ENCODE measurements at regions not wholly inside any gene's neighbourhood (a gene's known extent, or its start where the extent isn't known, plus 50 kb on each side); places are given as distances from the start of the nearest gene placed in this dataset. TPM values are rescaled to one million over a fixed set of nuclear protein-coding genes. Genes with fewer than 3 reads are reported as not detected.
"Not testable (repeated sequence)": the region's sequence is repeated elsewhere in the genome, so short reads cannot be mapped to it uniquely, and the experiment has no call there.

DNA sequence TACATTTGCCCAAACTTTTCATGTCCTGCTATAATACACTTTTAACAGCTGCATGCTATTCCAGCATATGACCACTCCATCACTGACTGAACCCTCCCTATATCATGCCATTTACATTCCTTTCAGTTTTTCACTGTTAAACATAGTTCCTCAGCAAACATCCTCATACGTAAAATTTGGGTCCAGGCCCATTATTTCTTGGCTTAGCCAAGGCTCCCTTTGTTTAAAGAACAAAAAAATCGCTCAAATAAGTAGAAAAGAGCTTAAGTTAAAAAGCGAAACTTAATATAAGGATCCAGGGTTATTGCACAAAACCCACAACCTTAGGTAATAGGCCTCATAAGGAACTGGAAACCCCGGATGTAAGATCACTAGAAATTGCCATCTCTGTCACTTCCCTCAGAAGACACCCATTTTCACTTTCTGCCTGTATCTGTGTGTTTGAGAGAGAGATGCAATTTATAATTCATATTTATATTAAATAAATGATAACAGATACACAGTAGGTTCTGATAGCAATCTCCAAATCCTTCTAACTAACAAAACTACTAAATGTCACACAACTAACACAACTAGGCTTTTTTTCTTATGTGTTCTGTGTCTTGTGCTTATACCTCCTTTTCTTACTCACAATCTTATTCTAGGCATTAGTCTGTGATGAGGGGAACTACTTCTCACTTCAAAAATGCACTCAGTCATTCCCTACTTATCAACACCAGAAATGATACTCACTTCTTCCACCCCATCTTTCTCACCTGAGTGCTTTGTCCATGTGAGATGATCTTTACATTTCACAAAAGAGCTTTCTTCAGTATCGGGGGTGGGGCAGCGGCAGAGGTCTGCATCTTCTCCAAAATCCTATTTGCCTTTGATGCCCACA, 59.9 kb upstream of the FAM241A start:
- ATAC-seq: no peak
- CTCF ChIA-PET: no interaction called here
- H3K27me3 Mint-ChIP-seq: peaks cover 4% of the 10 kb centered on the region

DNA sequence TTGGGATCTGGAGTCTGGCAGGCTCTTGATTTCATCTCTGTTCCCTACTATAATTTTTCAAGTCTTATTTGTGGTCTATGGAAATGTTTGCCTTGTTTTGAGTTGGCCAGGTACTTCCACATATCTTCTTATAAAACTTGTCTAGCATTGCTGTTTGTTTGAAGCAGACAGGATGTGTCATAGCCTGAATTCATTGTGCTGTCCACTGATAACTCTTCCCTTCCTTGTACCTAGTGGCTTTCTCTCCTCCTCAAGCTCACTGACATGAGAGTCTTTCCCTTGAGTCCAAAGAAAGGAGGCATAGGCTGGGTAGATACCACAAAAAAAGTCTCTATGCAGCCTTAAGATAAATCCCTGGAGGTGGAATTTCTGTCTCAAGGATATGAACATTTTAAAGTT, 59.2 kb upstream of the FAM241A start:
- no peaks in the 10 kb centered on the region for H3K36me3 Mint-ChIP-seq (ENCODE audit: low read depth)
- H3K27ac Mint-ChIP-seq: no peak overlapping the region
- DNase-seq (no peak), ATAC-seq (no peak)
- no peaks in the 10 kb centered on the region for H3K4me1 Mint-ChIP-seq
- H3K9me3 Mint-ChIP-seq (ENCODE audit: low read depth): no peaks in the 10 kb centered on the region
- H3K4me3 Mint-ChIP-seq: no peak overlapping the region
- H3K27me3 Mint-ChIP-seq: peaks cover 4% of the 10 kb centered on the region
- intact Hi-C loops (cut with DNase I, micrococcal nuclease): no loop called here
- ChIA-PET POLR2A (no interaction called here), CTCF (no interaction called here)

More for the DNA sequence above, 59.9 kb upstream of the FAM241A start:
- Mint-ChIP-seq H3K4me1 (no peaks in the 10 kb centered on the region), H3K36me3 (ENCODE audit: low read depth) (no peaks in the 10 kb centered on the region), H3K9me3 (ENCODE audit: low read depth) (no peaks in the 10 kb centered on the region), H3K27ac (no peak overlapping the region), H3K4me3 (no peak overlapping the region)
- intact Hi-C loops (cut with DNase I, micrococcal nuclease): no loop called here
- no peak for DNase-seq
- POLR2A ChIA-PET: no interaction called here

DNA sequence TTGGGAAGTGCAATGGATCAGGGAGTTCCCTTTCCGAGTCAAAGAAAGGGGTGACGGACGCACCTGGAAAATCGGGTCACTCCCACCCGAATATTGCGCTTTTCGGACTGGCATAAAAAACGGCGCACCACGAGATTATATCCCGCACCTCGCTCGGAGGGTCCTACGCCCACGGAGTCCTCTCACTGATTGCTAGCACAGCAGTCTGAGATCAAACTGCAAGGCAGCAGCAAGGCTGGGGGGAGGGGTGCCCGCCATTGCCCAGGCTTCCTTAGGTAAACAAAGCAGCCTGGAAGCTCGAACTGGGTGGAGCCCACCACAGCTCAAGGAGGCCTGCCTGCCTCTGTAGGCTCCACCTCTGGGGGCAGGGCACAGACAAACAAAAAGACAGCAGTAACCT, 58.6 kb upstream of the FAM241A start:
- H3K9me3 Mint-ChIP-seq (ENCODE audit: low read depth); H3K4me1 Mint-ChIP-seq; CTCF ChIA-PET; H3K27ac Mint-ChIP-seq; H3K27me3 Mint-ChIP-seq; DNase-seq; POLR2A ChIA-PET; intact Hi-C loops (cut with DNase I, micrococcal nuclease); ATAC-seq; H3K36me3 Mint-ChIP-seq (ENCODE audit: low read depth); H3K4me3 Mint-ChIP-seq: not testable (repeated sequence)

DNA sequence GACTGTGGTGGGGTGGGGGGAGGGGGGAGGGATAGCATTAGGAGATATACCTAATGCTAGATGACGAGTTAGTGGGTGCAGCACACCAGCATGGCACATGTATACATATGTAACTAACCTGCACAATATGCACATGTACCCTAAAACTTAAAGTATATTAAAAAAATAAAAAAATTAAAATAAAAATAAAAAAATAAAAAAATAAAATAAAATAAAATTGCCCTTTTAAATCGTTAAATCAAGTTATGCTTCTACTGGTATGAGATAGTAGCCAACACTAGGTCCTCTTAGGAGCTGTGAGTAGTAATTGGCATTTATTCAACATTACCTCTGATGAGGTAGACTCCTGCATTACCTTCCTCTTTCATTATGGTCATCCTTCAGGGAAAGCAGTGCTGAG, 52.9 kb upstream of the FAM241A start:
- POLR2A ChIA-PET; H3K36me3 Mint-ChIP-seq (ENCODE audit: low read depth); H3K4me1 Mint-ChIP-seq; H3K4me3 Mint-ChIP-seq; H3K27me3 Mint-ChIP-seq; ATAC-seq; H3K27ac Mint-ChIP-seq; DNase-seq; H3K9me3 Mint-ChIP-seq (ENCODE audit: low read depth); intact Hi-C loops (cut with DNase I, micrococcal nuclease): not testable (repeated sequence)
- CTCF ChIA-PET: interaction anchor here (1.1 kb wide), 1 partner anchor 432 kb away, joined by 3 read pairs; no protein-coding TSS in a partner anchor

DNA sequence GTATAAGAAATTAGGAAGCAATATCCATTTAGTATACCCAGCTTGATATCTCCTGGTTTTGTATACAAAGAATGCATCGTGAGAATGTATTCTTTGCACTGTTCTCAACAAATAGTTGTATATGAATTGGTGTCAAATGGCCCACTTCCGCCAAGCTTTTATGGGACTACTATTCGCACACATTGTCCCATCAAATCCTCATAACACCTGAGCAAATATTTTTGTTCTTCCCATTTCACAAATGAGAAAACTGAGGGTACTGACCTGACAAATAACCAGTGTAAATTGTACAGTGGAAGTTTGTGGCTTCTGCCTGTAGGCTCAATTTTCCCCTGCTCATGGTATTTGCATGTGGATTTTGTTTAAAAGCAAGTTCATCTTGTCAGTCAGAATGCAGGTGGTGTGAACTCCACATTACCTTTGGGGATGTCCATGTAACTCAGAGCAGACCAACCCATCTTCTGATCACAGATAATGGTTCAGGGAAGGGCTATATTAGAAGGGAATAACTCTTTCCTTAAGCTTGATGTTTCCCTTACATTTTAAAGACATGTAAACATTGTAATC, 51.5 kb upstream of the FAM241A start:
- DNase-seq (no peak), ATAC-seq (no peak)
- no peaks in the 10 kb centered on the region for H3K9me3 Mint-ChIP-seq (ENCODE audit: low read depth)
- H3K36me3 Mint-ChIP-seq (ENCODE audit: low read depth): no peaks in the 10 kb centered on the region
- no peak overlapping the region for H3K4me3 Mint-ChIP-seq
- H3K4me1 Mint-ChIP-seq: no peaks in the 10 kb centered on the region
- no peak overlapping the region for H3K27ac Mint-ChIP-seq
- intact Hi-C loops (cut with DNase I, micrococcal nuclease): no loop called here
- POLR2A ChIA-PET: no interaction called here
- CTCF ChIA-PET: interaction anchor here (1.1 to 1.2 kb wide), 2 partner anchors 10 to 430 kb away, joined by 3 to 4 read pairs; no protein-coding TSS in a partner anchor
- H3K27me3 Mint-ChIP-seq: peaks cover 6% of the 10 kb centered on the region

DNA sequence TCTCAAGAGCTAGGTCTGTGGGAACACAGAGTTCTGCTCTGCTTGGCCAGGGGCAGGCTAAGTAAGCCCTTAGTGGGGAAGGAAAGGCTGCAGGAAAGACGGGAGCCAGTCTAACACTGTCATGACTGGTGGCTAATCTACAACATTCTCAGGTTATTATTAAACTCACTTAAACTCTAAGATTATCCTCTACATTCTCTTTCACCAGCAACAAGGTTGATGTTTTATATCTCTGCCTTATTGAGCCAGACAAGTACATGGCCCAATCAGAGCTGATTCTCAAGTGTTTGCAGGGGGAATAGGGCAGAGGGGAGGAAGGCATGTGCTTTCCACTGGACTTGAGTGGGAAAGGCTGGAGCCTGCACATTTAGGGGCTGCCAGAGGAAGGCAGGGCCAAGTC, 50.9 kb upstream of the FAM241A start:
- no peak overlapping the region for H3K4me3 Mint-ChIP-seq
- H3K9me3 Mint-ChIP-seq (ENCODE audit: low read depth): no peaks in the 10 kb centered on the region
- no peaks in the 10 kb centered on the region for H3K4me1 Mint-ChIP-seq
- intact Hi-C loops (cut with DNase I, micrococcal nuclease): no loop called here
- peaks cover 9% of the 10 kb centered on the region for H3K27me3 Mint-ChIP-seq
- ChIA-PET POLR2A (no interaction called here), CTCF (interaction anchor here (0.8 to 1.2 kb wide), 3 partner anchors 9 to 241 kb away, joined by 3 to 4 read pairs (median 3); no protein-coding TSS in a partner anchor)
- DNase-seq (no peak), ATAC-seq (no peak)
- H3K36me3 Mint-ChIP-seq (ENCODE audit: low read depth): no peaks in the 10 kb centered on the region
- no peak overlapping the region for H3K27ac Mint-ChIP-seq

Small RNAs in the stretch of these regions (microRNA-seq; reads per million reads assigned to microRNA genes)
- not detected for gene MIR297 (ENCODE audit: borderline replicate concordance)
